DMS53 (cell line): ENCODE measurements at regions not wholly inside any gene's neighbourhood (a gene's known extent, or its start where the extent isn't known, plus 50 kb on each side); places are given as distances from the start of the nearest gene placed in this dataset.

Experiments used
- DNase-seq: peaks from one replicate; lab custom pipeline; 2025; lab: John Stamatoyannopoulos, UW

DNA sequence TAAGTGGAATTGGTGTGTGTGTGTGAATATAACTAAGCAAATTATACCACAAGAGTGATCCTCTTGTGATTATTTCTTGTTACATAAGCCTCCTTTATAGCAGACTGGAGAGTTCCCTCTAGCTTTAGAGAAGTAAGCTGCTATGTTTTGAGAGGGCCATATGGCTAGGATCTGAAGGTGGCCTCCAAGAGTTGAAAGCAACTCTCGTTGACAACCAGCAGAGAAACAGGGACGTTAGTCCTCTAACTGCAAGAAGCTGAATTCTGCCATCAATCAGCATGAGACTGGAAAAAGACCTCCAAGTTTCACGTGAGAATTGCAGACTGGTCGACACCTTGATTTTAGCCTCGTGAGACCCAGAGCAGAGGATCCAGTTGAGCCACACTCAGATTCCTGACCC, 278.5 kb upstream of the ZNF717 start:
- no peak for DNase-seq

DNA sequence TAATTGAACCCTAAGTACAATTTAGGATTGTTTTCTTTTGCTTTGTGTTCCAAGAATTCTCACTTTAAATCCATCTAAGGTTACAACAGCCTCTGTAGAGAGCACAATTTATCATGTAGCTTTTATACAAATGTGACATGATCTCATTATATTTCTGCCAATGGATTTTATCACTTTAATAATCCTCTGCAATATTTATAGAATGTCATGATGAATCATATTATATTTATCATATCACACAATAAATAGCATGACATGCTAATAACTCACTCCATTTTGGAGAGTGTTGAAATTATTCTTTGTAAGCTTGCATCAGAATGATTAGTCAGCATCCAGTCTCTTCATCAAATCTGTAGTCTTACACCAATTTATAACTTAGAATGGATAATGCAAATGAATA, 280.6 kb upstream of the ZNF717 start:
- no peak for DNase-seq

DNA sequence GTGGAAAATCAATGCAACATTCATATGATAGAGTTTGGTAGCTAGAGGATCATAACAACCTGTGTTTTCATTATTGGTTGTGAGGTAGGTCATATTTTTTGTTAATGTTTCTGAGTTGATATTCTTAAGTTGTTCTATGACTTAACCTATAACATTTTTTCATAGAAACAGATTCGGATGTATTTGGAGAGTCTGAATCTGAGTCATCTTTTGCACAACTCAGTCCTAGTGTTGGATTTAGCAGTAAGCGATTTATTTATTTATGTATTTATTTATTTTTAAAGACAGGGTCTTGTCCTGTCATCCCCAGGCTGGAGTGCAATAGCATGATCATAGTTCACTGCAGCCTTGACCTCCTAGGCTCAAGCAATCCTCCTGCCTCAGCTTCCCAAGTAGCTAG, 292.8 kb upstream of the ZNF717 start:
- no peak for DNase-seq

DNA sequence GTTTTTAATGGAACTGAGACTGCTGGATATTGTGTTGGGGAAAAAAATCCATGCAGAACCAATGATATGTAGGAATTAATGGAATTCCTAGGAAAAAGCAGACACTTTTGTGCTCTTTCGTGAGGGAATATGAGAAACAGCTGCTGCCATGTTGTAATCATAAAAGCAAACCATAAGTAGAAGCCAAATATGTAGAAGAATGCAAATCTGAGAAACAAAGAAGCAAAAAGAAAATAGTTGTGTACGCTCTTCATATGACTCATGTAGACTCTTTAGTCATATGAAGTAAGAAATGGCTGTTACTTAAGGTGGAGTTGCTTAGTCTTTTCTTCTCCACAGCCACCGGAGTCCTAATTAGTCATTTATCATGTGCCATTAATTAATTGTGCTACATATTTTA, 298.6 kb upstream of the ZNF717 start:
- no peak for DNase-seq

GRCh38 chr3:76096036-76096435, 310.7 kb upstream of the ZNF717 start:
- no peak for DNase-seq

GRCh38 chr3:76096836-76097588, 311.7 kb upstream of the ZNF717 start:
- no peak for DNase-seq

GRCh38 chr3:76097589-76097969, 312.2 kb upstream of the ZNF717 start:
- no peak for DNase-seq

DNA sequence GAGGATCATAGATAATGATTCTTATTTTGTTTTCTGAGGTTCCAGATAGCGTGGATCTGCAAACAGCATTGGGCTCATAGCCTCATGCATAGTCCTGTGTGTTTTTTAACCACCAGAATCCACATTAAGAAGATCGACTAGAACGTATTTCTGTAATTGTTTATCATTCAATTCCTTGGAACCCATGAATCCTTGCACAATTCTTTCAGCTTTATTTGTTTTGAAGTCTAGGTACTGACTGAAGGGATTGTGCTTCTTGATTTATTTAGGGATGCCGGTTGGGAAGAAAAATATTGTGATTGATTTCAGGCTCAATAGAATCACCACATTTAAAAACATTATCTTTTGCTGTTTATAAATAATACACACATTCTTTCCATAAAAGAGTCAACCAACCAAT, 314.6 kb upstream of the ZNF717 start:
- DNase-seq = no peak

GRCh38 chr3:76107935-76108570, 322.7 kb upstream of the ZNF717 start:
- DNase-seq = peak; percentile 36

- no peak for DNase-seq
Observed at GRCh38 chr3:76111808-76112207, 326.5 kb upstream of the ZNF717 start.

DNA sequence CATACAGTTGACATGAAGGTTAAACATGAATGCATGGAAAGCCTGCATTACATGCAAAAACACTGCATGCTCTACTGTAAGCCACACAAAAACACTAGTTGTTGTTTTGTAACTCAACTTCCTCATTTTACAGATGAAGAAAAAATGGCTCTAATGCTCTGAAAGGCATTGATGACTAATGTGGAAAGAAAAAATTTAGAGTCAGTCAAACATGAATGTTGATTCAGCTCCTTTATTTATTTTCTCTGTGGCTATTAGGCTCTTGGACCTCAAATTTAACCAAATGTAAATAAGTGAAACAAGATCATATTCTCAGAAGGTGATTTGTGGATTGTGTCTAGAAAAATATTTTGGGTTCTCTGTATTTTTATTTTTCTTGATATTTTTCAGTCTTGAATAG, 336.7 kb upstream of the ZNF717 start:
- peak; percentile 52 for DNase-seq

- no peak for DNase-seq
Observed at GRCh38 chr3:76129441-76129840, 344.1 kb upstream of the ZNF717 start.

DNA sequence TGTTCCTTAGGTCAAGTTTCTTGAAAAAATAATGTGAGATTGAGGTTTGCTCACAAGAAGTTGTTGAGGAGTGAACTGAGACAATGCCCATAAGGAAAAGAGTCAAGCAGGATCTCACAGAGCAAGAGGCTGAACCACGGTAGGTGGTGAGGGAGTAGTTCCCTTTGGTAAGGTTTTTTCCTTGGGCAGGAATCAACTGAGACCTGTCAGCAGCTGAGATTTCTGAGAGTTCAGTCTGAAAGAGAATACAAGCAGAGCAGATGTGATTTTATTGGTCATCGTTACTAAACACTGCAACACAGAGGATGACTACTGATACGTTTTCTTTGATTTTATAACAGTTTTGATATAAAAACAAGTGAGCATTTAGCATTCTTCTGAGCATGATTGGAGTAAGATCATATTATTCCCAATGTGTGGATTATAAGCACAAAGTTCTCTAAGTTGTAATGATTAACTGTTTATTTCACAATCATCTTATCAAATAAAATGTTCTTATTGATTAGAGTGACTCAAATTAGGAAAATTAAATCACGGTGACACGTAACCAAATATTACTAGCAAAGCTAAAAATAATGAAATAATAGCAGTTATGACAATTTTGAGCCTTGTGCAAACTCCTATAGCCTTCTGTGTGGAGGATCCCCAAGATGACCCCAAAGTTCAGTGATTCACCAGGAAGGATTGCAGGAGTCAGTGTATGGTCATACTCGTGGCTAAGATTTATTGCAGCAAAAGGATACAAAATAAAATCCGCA, 346.2 kb upstream of the ZNF717 start:
- no peak for DNase-seq

- DNase-seq = no peak
Observed at GRCh38 chr3:76132154-76132470, 346.8 kb upstream of the ZNF717 start.

DNA sequence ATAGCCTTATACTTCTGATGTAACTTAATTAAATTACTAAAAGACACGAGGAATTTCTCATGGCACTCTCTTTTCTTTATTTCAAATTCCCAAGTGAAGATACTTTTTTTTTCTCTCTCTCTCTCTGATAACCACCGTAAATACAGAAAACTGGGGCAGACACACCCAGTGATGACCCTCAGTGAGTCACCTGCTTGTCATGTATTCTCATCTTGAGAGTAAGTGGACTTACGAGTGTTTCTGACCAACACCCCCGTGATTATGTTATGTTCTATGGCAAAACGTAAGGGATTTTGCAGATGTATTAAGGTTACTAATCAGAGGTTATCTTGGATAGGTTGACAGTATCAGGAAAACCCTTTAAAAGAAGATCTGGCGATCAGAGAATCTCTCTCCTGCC, 348.8 kb upstream of the ZNF717 start:
- DNase-seq = no peak

- no peak for DNase-seq
Observed at GRCh38 chr3:76138921-76139320, 353.6 kb upstream of the ZNF717 start.

- DNase-seq = no peak
Observed at GRCh38 chr3:76147846-76148245, 362.5 kb upstream of the ZNF717 start.

- DNase-seq = no peak
Observed at GRCh38 chr3:76152028-76152427, 366.7 kb upstream of the ZNF717 start.

DNA sequence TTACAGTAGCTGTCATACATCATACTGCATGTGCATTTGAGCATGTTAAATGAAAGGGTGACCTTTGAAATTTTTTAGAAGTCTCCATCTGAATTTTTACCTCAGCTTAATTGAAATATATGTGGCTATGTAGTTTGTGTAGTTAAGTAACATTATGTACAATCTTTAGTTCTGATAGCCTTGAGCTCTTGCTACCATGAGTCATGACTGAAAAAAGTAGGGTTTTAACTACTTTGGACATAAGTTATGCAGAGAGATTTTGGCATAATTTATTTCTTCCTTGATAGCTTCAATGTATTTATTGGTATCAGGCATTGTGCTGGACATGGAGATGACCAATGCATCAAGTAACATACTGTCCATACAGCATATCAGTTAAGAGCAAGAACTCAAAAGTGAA, 376.5 kb upstream of the ZNF717 start:
- DNase-seq = no peak

DNA sequence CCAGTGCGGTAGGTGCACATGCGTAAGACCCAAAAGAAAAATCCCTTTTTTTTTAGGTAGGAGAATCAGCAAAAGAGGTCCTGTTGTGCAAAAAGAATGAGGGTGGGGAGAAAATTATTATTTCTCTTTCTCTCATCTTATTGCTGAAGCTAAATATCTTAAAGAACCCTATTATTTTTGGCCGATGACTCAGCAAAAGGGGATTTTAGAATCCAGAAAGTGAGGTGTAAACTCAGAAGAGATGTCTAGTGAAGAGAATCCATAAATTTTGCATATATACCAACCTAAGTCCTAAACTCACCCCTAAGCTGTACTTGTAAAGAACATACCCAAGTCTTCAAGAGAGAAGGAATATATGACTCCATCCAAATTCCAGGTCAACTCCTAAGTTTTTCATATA, 386.3 kb upstream of the ZNF717 start:
- DNase-seq = no peak

GRCh38 chr3:76177610-76178009, 392.3 kb upstream of the ZNF717 start:
- no peak for DNase-seq

GRCh38 chr3:76178412-76178811, 393.1 kb upstream of the ZNF717 start:
- DNase-seq = no peak

DNA sequence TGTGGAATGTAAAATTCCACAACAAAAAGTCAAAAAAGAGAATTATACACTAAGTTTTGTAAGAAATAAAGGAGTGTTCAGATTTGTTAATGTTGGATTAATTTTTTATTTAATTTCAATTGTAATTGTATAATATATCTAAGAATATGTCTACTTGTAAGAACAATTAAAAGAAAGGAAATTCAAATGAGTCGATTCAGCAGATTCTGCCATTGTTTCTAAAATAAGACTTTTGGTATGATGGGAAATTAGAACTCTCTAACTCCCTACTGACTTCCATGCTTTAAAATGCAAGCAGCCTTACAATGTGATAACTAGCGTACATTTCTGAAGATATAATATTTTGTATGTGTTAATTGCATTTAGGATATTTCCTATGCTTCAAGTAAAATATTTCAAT, 395.9 kb upstream of the ZNF717 start:
- no peak for DNase-seq
